T-helper 2 cell treated with Interferon-gamma antibody and Interleukin-4, amounts not matched to agents 5 μg/mL and 100 μg/mL, for 36 hours (primary cell): ENCODE measurements at regions not wholly inside any gene's neighbourhood (a gene's known extent, or its start where the extent isn't known, plus 50 kb on each side); places are given as distances from the start of the nearest gene placed in this dataset.

Experiments
- DNase-seq: peaks from one replicate; pipeline ENCODE4 v3.0.0; 2021; ENCODE audit warnings: low spot score
- H3K27ac Mint-ChIP-seq: one replicate; pipeline ENCODE4 v1.8.0; 2021; ENCODE audit warnings: mild to moderate bottlenecking, mixed read lengths
- H3K27me3 Mint-ChIP-seq: one replicate; pipeline ENCODE4 v1.8.0; 2021; ENCODE audit warnings: low read depth, mixed read lengths
- H3K36me3 Mint-ChIP-seq: one replicate; pipeline ENCODE4 v1.8.0; 2021; ENCODE audit warnings: low read depth, mixed read lengths
- H3K4me1 Mint-ChIP-seq: one replicate; pipeline ENCODE4 v1.8.0; 2021; ENCODE audit warnings: low read depth, mixed read lengths
- H3K4me3 Mint-ChIP-seq: one replicate; pipeline ENCODE4 v1.8.0; 2022; ENCODE audit warnings: mild to moderate bottlenecking, moderate library complexity, mixed read lengths
- H3K9me3 Mint-ChIP-seq: one replicate; pipeline ENCODE4 v1.8.0; 2021; ENCODE audit warnings: mixed read lengths

DNA sequence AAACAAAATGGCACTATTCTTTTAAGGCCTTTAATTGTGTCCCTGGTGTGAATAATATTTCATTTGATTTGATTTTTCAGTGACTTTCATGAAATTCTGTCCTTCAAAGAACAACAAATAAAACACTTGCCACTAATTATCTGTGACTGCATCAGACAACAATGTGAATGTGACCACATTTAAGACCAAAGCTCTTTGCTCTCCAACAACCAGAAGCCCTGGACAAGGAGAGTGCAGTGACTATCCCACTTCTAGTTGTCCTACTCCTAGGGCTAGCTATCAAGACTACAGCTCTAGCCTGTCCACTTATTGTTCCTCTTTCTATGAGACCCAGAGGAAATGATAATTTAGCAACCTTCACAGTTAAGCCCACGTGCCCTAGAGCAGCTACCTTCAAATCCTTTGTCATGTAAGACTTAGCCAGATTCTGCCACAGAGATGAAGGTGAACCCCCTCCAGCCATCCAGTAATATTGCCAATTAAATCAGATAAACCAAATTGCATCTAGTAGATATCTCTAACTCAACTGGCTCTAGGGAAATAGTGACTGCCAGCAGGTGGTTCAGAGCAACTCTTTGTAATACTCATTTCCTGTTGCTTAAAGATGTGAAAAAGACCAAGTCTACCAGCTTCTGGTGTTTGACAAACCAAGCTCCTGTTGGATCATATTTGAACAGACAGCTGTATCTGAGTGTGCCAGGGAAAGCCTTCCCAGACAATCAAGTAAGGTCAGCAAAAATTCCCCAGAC, 142.6 kb upstream of the BLID start:
- no peak overlapping the region for H3K27ac Mint-ChIP-seq
- DNase-seq = no peak
- H3K27me3 Mint-ChIP-seq = no peaks in the 10 kb centered on the region
- H3K4me1 Mint-ChIP-seq = no peaks in the 10 kb centered on the region
- no peak overlapping the region for H3K4me3 Mint-ChIP-seq
- no peaks in the 10 kb centered on the region for H3K36me3 Mint-ChIP-seq
- H3K9me3 Mint-ChIP-seq = no peaks in the 10 kb centered on the region

DNA sequence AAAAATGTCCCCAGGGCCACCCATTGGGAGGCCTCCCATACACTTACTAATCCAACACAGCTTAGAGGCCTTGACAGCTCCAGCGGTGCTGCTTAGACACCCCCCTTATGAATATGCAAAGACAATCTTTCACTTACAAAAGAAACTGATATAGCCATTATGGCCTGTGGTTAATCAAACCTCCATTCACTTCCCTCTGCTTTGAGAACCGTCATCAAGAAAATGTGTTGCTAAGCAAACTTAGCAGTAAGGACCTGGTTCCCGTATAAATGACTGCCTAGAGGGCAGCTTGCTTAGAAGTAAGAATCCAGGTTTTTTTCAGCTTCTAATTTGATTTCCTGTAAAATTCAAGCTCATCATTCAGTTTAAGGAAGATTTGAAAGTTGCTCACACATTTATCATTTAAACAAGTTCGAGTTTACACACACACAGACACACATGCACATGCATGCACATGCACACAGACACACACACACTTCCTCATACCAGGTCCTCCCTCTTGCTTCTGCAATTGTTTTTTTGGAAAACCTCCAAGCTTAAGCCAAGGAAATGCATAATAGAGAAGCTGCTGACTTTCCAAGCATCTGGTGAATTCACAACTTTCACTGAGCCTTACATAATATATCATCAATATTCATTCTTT, 137.7 kb upstream of the BLID start:
- no peak for DNase-seq
- no peak overlapping the region for H3K4me3 Mint-ChIP-seq

DNA sequence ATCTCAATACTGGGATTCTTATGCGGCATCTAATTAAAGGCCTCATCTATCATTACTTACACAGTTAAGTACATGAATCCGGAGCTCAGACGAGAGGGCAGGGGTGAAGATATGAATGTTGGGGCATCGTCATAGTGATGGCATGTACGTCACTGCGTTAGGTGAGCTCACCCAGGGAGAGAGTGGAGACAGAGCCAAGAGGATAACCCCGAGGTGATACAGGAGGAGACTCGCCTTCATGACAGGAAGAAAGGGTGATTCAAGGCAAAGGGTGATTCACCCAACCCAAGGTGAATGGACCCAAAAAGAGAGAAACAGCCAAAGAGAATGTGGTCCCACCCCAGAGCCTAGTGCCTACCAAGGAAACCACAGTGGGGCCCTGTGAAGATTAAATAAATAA, 132.9 kb upstream of the BLID start:
- Mint-ChIP-seq H3K4me1 (no peaks in the 10 kb centered on the region), H3K27me3 (no peaks in the 10 kb centered on the region), H3K27ac (no peak overlapping the region), H3K9me3 (no peaks in the 10 kb centered on the region), H3K4me3 (no peak overlapping the region), H3K36me3 (no peaks in the 10 kb centered on the region)
- DNase-seq = no peak

More for the DNA sequence above, 137.7 kb upstream of the BLID start:
- H3K9me3 Mint-ChIP-seq = no peaks in the 10 kb centered on the region
- no peaks in the 10 kb centered on the region for H3K36me3 Mint-ChIP-seq
- H3K27ac Mint-ChIP-seq = no peak overlapping the region
- no peaks in the 10 kb centered on the region for H3K27me3 Mint-ChIP-seq
- no peaks in the 10 kb centered on the region for H3K4me1 Mint-ChIP-seq

DNA sequence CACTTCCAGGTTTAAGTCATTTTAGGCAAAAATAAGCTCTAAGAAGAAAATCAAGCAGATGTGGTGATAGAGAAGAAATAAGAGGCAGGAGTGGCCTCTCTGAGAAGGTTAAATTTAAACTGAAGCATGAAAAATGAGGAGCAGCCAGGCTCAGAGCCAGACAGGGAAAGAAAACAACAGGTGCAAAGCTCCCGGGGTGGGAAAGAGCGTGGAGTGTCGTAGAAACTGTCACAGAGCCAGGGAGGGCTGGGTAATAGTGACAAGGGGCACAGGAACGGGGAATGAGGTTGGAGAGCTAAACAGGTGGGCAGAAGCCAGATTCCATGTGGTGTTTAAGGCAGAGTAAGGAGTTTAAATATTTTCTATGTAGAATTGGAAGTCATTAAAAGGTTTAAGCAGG, 132.1 kb upstream of the BLID start:
- DNase-seq = no peak
- Mint-ChIP-seq H3K4me1 (no peaks in the 10 kb centered on the region), H3K4me3 (no peak overlapping the region), H3K9me3 (no peaks in the 10 kb centered on the region), H3K36me3 (no peaks in the 10 kb centered on the region), H3K27me3 (no peaks in the 10 kb centered on the region), H3K27ac (no peak overlapping the region)

DNA sequence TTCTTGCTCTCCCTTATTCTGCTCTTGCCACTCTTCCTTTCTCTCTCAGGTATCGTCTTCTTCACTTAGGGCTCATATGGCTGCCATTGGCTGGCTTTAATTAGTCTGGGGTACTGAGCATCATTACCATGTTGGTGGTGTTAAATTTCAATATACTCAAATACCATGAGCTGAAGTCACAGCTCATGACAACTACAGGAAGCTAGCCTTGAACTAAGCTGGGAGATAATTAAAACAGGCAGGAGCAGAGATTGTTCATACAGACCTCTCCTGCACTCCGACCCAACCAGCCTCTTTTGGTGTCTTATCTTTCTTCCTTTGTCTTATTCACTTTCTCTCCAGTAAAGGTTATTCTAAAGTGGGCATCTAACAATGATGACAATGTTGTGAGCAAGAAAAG, 130.9 kb upstream of the BLID start:
- no peak for DNase-seq
- H3K27me3 Mint-ChIP-seq = no peaks in the 10 kb centered on the region
- H3K36me3 Mint-ChIP-seq = no peaks in the 10 kb centered on the region
- H3K9me3 Mint-ChIP-seq = no peaks in the 10 kb centered on the region
- no peak overlapping the region for H3K27ac Mint-ChIP-seq
- H3K4me3 Mint-ChIP-seq = no peak overlapping the region
- H3K4me1 Mint-ChIP-seq = no peaks in the 10 kb centered on the region

DNA sequence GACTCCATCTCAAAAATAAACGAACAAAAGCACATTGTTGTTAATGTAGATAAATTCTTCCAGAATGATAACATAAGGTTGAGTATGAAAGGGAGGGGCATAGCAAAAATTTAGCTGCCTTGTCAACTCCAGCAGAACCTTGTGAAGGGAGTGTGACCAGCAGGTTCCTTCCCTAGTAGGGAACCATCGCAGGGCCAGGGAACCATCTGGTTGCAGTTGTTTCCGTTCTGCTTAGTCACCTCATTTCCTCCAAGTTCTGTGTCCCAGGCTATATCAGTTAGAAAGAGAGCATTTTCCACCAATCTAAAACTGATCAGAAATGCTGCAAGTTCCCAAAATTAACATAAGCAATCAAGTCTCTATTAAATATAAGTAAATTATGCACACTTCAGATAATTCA, 126.7 kb upstream of the BLID start:
- Mint-ChIP-seq H3K27ac (no peak overlapping the region), H3K4me3 (no peak overlapping the region), H3K27me3 (no peaks in the 10 kb centered on the region), H3K4me1 (no peaks in the 10 kb centered on the region), H3K9me3 (no peaks in the 10 kb centered on the region), H3K36me3 (no peaks in the 10 kb centered on the region)
- no peak for DNase-seq

DNA sequence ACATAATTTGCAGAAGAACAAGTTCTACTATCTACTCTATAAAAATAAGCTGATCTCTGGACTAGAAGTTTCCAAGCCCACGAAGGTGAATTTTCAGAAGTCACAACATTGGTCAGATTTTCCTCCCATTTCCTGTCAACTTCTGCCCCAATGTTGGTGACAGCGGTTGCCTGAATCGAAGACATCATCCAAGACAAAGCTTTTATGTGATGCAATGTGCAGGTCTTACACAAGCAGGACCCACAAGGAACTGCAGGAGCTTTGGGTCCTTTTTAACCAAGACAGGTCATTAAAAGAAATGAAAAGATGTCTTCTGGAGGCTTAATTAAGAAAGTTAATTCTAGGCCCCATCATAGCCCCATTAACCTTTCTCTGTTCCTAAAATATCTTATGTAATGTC, 125.6 kb upstream of the BLID start:
- no peaks in the 10 kb centered on the region for H3K36me3 Mint-ChIP-seq
- no peaks in the 10 kb centered on the region for H3K27me3 Mint-ChIP-seq
- H3K9me3 Mint-ChIP-seq = no peaks in the 10 kb centered on the region
- DNase-seq = no peak
- no peak overlapping the region for H3K27ac Mint-ChIP-seq
- H3K4me1 Mint-ChIP-seq = no peaks in the 10 kb centered on the region
- no peak overlapping the region for H3K4me3 Mint-ChIP-seq

DNA sequence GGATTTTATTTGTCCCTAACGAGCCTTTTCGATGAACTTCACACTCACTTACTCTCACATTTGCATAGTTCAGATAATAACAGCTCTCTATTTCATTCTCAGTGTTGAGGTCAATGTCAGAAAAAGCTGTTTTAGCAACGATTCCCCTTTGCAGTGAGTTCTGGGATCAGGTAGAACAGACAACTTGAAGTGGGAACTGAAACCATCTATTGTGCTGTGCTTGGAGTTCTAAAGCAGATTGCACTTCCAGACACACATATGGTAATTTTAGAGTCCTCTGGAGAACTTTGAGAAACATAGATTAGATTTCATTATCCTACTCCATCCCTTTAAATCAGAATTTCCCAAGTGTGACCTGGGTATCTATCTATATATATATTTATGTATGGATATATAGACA, 124.6 kb upstream of the BLID start:
- Mint-ChIP-seq H3K9me3 (no peaks in the 10 kb centered on the region), H3K36me3 (no peaks in the 10 kb centered on the region), H3K4me1 (no peaks in the 10 kb centered on the region), H3K27ac (no peak overlapping the region), H3K4me3 (no peak overlapping the region), H3K27me3 (no peaks in the 10 kb centered on the region)
- no peak for DNase-seq

DNA sequence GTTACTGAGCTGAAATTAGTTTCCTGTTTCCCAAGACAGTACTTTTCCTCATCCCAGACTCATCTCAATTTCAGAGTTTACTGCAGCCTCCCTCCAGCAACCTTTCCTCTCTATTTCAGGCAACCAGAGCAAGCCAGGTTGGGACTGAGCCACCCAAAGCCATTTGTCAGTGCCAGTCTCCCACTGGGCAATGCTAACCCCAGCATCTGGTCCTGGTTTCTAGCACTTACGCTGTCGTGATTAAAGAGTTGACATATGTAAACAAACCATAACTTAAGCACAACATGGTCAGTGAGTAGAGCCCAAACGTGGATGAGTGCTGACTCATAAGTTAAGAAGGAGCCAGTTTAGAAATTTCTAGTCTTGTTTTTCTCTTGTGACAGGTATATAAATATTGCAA, 119.6 kb upstream of the BLID start:
- H3K36me3 Mint-ChIP-seq = no peaks in the 10 kb centered on the region
- H3K4me3 Mint-ChIP-seq = no peak overlapping the region
- no peaks in the 10 kb centered on the region for H3K27me3 Mint-ChIP-seq
- no peak overlapping the region for H3K27ac Mint-ChIP-seq
- no peak for DNase-seq
- no peaks in the 10 kb centered on the region for H3K9me3 Mint-ChIP-seq
- no peaks in the 10 kb centered on the region for H3K4me1 Mint-ChIP-seq

DNA sequence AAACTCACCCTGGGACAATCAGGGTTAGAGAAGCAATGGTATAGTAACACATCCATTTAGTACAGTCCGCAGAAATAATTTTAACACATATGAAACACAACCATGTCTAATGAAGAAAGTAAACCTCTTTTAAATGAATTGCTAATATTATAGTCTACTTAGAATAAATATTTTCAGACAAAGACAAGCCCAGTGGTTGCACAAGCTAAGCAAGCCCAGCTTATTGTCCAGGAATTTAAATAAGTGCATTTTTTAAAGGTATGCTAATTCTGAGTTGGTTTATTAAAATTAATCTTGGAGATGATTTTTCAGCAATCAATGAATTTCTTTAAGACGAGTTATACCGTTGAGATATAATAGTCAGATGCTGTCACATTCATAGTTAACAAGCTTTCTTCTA, 118.8 kb upstream of the BLID start:
- H3K4me3 Mint-ChIP-seq = no peak overlapping the region
- H3K27ac Mint-ChIP-seq = no peak overlapping the region
- no peaks in the 10 kb centered on the region for H3K4me1 Mint-ChIP-seq
- no peaks in the 10 kb centered on the region for H3K27me3 Mint-ChIP-seq
- no peak for DNase-seq
- no peaks in the 10 kb centered on the region for H3K9me3 Mint-ChIP-seq
- no peaks in the 10 kb centered on the region for H3K36me3 Mint-ChIP-seq

DNA sequence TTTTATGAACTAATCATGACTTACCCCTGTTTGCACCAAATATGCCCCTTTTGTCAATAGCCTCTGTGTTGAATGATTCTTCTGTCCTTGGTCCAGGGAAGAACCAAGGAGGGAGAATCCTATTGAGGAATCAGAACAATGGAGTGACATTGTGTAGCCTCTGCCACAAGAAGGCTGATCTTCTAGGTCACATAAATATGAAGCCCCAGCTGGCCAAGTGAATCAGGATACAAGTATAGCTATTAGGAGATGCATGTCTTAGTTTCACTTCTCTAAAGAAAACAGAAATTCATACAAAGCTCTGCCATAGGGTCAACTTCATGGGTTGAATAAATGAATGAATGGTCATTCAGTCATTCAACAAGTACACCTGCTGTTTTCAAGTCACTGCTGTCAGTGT, 118.2 kb upstream of the BLID start:
- Mint-ChIP-seq H3K4me1 (no peaks in the 10 kb centered on the region), H3K4me3 (no peak overlapping the region), H3K27me3 (no peaks in the 10 kb centered on the region), H3K27ac (no peak overlapping the region), H3K36me3 (no peaks in the 10 kb centered on the region), H3K9me3 (no peaks in the 10 kb centered on the region)
- DNase-seq = no peak

DNA sequence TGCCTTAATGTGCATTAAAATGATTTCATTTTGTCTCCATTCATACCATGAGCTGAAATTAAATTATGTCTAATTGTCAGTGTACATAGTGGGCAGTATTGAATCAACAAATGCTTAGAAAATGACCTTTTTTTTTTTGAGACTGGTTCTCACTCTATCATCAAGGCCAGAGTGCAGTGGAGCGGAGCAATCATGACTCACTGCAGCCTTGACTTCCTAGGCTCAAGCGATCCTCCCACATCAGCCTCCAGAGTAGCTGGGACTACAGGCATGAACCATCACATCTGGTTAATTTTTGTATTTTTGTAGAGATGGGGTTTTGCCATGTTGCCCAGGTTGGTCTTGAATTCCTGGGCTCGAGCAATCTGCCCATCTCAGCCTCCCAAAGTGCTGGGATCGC, 117.0 kb upstream of the BLID start:
- Mint-ChIP-seq H3K4me3 (no peak overlapping the region), H3K27ac (no peak overlapping the region), H3K4me1 (no peaks in the 10 kb centered on the region), H3K36me3 (no peaks in the 10 kb centered on the region), H3K27me3 (no peaks in the 10 kb centered on the region), H3K9me3 (no peaks in the 10 kb centered on the region)
- no peak for DNase-seq

DNA sequence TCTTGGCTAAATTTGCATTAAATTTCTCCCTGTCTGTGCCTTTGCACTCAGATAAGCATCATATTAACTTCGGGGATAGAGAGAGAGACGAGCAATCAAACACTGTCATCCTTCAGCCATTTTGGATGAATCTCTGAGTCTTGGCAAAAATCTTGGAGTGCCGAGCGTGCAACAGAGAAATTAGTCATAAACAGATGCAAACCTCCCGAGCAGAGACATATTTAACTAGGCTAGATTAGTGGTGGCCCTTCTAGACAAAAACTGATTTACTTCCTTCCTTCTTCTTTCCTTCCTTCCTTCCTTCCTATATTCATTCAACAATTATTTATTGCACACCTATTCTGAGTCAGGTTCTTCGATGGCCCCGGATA, 114.4 kb upstream of the BLID start:
- no peaks in the 10 kb centered on the region for H3K27me3 Mint-ChIP-seq
- no peak for DNase-seq
- H3K36me3 Mint-ChIP-seq = no peaks in the 10 kb centered on the region
- no peaks in the 10 kb centered on the region for H3K4me1 Mint-ChIP-seq
- H3K4me3 Mint-ChIP-seq = no peak overlapping the region
- H3K9me3 Mint-ChIP-seq = no peaks in the 10 kb centered on the region
- no peak overlapping the region for H3K27ac Mint-ChIP-seq

DNA sequence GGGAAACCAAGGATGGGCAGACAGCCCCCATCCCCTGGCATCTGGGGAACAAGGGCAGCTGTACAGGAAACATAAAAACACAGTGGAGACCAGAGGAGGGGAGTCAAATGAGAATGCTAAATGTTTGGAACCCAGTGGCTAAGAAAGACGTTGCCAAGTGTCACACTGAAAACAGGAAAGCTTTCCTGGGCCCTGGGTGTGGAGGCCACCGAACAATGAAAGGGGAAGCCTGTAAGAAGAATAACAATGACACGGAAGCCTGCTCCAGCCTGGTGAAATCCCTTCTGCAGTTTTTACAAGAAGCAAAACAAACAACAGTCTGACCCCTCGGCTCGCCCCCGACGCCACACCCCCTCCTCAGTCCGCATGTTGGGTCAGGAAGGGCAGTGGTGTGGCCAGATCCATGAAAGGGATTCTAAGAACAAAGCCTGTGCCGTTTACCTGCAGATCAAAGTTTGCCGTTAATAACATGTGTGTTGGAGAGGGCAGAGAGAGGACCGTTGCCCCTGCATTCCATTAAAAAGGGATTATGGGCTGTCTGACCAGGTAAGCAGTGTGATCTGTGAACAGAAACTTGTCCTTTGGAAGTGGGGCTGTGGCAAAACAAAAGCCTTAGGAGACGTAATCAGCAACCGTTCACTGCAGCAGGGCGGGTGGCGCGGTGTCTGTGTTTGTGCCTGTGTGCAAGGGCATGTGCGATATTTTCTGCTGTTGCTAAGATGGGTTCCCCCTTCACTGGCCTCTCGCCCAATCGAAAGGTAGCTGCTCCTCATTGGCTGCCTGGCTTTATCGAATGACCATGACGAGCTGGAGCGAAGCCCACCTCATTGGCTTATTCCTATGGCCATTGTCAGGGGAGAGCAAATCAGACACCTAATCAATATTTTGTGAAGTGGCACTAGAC, 113.7 kb upstream of the BLID start:
- Mint-ChIP-seq H3K4me1 (no peaks in the 10 kb centered on the region), H3K27me3 (no peaks in the 10 kb centered on the region), H3K36me3 (no peaks in the 10 kb centered on the region), H3K4me3 (no peak overlapping the region), H3K27ac (no peak overlapping the region), H3K9me3 (no peaks in the 10 kb centered on the region)
- no peak for DNase-seq
